Right lobe of liver (tissue), 6 donors: ENCODE measurements at regions not wholly inside any gene's neighbourhood (a gene's known extent, or its start where the extent isn't known, plus 50 kb on each side); places are given as distances from the start of the nearest gene placed in this dataset.
"Not testable (repeated sequence)": the region's sequence is repeated elsewhere in the genome, so short reads cannot be mapped to it uniquely, and the experiment has no call there.

Experiments
- ATAC-seq, 4 donors: fragments of 200-7000 bp; cut with Tn5 transposase; one replicate each; pipeline ENCODE4 v1.9.1; 2020; ENCODE audit warnings: mild to moderate bottlenecking in 4 of 4, moderate library complexity in 4 of 4
- DNase-seq, 3 donors: peaks; one replicate each; pipeline ENCODE4 v3.0.0-alpha.2; 2020
- H3K27ac ChIP-seq, 3 donors: fragments of 200-600 bp; one replicate each; pipeline ENCODE4 v1.8.0; 2022
- H3K27me3 ChIP-seq, 2 donors: fragments of 200-600 bp; one replicate each; pipeline ENCODE4 v1.8.0; 2022
- H3K36me3 ChIP-seq, 4 donors: fragments of 200-600 bp; sonication (generic) in 1 of 4; one replicate each; pipeline versions ENCODE4 v1.5.1 to v1.8.0; 2017 to 2022; ENCODE audit warnings: control low read depth in 1 of 4
- H3K4me1 ChIP-seq, 4 donors: fragments of 200-600 bp; sonication (generic) in 1 of 4; one replicate each; pipeline versions ENCODE4 v1.5.1 to v1.8.0; 2017 to 2022; ENCODE audit warnings: control low read depth in 1 of 4
- H3K4me3 ChIP-seq, 3 donors: fragments of 200-600 bp; one replicate each; pipeline ENCODE4 v1.8.0; 2022
- H3K9me3 ChIP-seq, 4 donors: fragments of 200-600 bp; sonication (generic) in 1 of 4; one replicate each; pipeline versions ENCODE4 v1.5.1 to v1.8.0; 2017 to 2022; ENCODE audit warnings: control low read depth in 1 of 4
- POLR2A ChIP-seq: fragments of 450-650 bp; IDR thresholded peaks from one replicate; pipeline ENCODE4 v1.6.1; 2017; ENCODE audit warnings: antibody characterized with exemption, mild to moderate bottlenecking
- WGBS: methylation state at CpG from one replicate; pipeline ENCODE4 v1.1.6; 2018; ENCODE audit warnings: low coverage, low lambda C conversion rate; ENCODE audit not compliant: insufficient coverage; ENCODE audit errors: missing lambda C conversion rate; 5-methylcytosine and 5-hydroxymethylcytosine counted together
- intact Hi-C, 2 donors: fragments of 100-400 bp; cut with DNase I; formaldehyde crosslinking; loops; one replicate each; pipeline versions ENCODE4 v1.11.2 to v1.14.1; 2022
- TF ChIP-seq, protein P1 (sequence below), 4 donors: fragments of 200-600 bp in 3 of 4; fragments of 450-650 bp in 1 of 4; IDR thresholded peaks; one replicate each; pipeline versions ENCODE4 v1.5.1 to v1.8.0; 2016 to 2022; ENCODE audit warnings: antibody characterized with exemption in 4 of 4, mild to moderate bottlenecking in 2 of 4
- donor health status: DM: no; HTN: yes; CAD: no.
- donor health status: DM: no; HTN: no; CAD: no.
- donor health status: DM: no; HTN: no; CAD: no.
- donor health status: DM: no; HTN: yes; CAD: no.
- donor health status: DM: no; HTN: yes; CAD: no.

DNA sequence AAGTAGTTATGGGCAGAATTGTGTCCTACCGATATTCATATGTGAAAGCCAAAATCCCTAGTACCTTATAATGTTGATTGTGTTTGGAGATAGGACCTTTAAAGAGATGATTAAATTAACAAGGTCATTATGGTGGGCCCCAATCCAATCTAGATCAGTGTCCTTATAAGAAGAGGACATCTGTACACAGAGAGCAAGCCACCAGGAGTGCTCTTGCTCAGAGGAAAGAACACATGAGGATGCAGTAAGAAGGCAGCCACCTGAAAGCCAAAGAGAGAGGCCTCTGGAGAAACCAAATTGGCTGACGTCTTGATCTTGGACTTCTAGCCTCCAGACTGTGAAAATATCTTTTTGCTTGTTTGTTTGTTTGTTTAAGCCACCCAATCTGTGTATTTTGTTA is 1290.8 kb upstream of the PABPC4L start:
- 56% methylated on average over 2 of the region's 2 CpGs for WGBS
- H3K27ac ChIP-seq, result no peak overlapping the region
- DNase-seq (no peak), ATAC-seq (no peak)
- no peak for TF ChIP-seq POLR2A
- TF ChIP-seq, protein P1, sequence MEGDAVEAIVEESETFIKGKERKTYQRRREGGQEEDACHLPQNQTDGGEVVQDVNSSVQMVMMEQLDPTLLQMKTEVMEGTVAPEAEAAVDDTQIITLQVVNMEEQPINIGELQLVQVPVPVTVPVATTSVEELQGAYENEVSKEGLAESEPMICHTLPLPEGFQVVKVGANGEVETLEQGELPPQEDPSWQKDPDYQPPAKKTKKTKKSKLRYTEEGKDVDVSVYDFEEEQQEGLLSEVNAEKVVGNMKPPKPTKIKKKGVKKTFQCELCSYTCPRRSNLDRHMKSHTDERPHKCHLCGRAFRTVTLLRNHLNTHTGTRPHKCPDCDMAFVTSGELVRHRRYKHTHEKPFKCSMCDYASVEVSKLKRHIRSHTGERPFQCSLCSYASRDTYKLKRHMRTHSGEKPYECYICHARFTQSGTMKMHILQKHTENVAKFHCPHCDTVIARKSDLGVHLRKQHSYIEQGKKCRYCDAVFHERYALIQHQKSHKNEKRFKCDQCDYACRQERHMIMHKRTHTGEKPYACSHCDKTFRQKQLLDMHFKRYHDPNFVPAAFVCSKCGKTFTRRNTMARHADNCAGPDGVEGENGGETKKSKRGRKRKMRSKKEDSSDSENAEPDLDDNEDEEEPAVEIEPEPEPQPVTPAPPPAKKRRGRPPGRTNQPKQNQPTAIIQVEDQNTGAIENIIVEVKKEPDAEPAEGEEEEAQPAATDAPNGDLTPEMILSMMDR (IDR thresholded peaks at IDR 0.05), result no peak
- H3K9me3 ChIP-seq, result no peaks in the 10 kb centered on the region
- intact Hi-C loops, result no loop called here
- H3K4me3 ChIP-seq, result no peak overlapping the region
- H3K4me1 ChIP-seq, result no peaks in the 10 kb centered on the region
- H3K36me3 ChIP-seq, result no peaks in the 10 kb centered on the region
- no peaks in the 10 kb centered on the region for H3K27me3 ChIP-seq

DNA sequence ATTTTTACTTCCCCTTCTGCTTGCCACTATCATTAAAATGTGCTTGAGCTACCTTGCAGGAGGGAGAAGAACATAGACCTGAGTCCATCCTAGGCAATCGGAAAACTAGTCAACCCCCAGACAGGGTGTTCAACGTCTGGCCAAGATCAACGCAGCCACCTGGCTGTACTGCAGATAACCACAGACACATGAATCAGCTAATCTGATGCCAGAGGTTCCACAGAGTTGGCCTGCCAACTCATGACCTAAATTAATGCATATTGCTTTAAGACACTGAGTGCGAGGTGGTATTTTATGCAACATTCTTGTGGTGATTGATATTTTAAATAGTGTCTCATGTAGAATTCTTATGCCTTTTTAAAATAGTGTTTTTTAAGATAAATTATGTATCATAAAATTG is 1283.8 kb upstream of the PABPC4L start:
- Histone ChIP-seq H3K27me3 (no peaks in the 10 kb centered on the region), H3K27ac (no peak overlapping the region), H3K4me1 (no peaks in the 10 kb centered on the region), H3K36me3 (no peaks in the 10 kb centered on the region), H3K4me3 (no peak overlapping the region), H3K9me3 (no peaks in the 10 kb centered on the region)
- DNase-seq (no peak), ATAC-seq (no peak)
- WGBS, result 58% methylated on average over 4 of the region's 4 CpGs
- intact Hi-C loops, result no loop called here
- TF ChIP-seq POLR2A, result no peak
- TF ChIP-seq, protein P1 (IDR thresholded peaks at IDR 0.05), result no peak

DNA sequence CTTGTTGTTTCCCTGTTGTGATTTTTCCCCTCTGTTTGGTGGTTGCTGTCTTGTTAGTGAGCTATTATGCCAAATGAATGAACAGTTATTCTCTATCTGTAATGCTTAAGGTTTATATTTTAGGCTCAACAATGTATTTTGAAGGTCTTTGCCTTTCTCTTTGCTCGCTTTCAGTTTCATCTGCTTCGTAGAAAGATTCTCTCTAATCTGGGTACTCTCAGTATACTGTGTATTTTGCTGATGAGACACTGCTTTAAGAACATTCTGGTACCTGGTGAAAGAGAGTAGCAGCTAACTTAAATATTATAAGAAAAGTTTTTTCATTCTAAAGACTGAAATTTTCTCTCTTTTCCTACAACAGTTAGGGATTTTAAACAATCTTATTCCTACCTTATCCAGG is 1274.7 kb upstream of the PABPC4L start:
- H3K4me1 ChIP-seq, result no peaks in the 10 kb centered on the region
- H3K27me3 ChIP-seq, result no peaks in the 10 kb centered on the region
- no peak for TF ChIP-seq POLR2A
- no peak overlapping the region for H3K27ac ChIP-seq
- no peak overlapping the region for H3K4me3 ChIP-seq
- no peaks in the 10 kb centered on the region for H3K9me3 ChIP-seq
- H3K36me3 ChIP-seq, result no peaks in the 10 kb centered on the region
- DNase-seq (no peak), ATAC-seq (no peak)
- intact Hi-C loops, result no loop called here
- 32% methylated on average over 2 of the region's 2 CpGs for WGBS

DNA sequence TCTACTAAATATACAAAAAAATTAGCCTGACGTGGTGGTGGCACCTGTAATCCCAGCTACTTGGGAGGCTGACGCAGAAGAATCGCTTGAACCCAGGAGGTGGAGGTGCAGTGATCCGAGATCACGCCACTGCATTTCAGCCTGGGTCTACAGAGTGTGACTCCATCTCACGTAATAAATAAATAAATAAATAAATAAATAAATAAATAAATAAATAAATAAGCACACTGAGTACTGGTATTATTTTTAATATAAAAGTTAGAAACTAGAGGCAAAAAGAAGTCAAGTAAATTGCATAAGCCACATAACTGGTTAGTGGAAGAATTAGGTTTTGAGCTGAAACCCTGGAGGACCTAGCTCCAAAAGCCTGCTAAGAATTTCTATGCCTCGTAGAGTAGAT is 1262.7 kb upstream of the PABPC4L start:
- 59% methylated on average over 7 of the region's 7 CpGs for WGBS
- intact Hi-C loops, result no loop called here
- Histone ChIP-seq H3K4me1 (no peaks in the 10 kb centered on the region), H3K27me3 (no peaks in the 10 kb centered on the region), H3K36me3 (no peaks in the 10 kb centered on the region), H3K27ac (no peak overlapping the region), H3K4me3 (no peak overlapping the region), H3K9me3 (no peaks in the 10 kb centered on the region)
- DNase-seq (no peak), ATAC-seq (no peak)
- TF ChIP-seq POLR2A, result no peak
- TF ChIP-seq, protein P1 (IDR thresholded peaks at IDR 0.05), result no peak

DNA sequence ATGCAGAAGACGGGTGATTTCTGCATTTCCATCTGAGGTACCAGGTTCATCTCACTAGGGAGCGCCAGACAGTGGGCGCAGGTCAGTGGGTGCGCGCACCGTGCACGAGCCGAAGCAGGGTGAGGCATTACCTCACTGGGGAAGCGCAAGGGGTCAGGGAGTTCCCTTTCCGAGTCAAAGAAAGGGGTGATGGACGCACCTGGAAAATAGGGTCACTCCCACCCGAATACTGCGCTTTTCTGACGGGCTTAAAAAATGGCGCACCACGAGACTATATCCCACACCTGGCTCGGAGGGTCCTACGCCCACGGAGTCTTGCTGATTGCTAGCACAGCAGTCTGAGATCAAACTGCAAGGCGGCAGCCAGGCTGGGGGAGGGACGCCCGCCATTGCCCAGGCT is 1246.0 kb upstream of the PABPC4L start:
- H3K4me3 ChIP-seq, H3K27me3 ChIP-seq, H3K27ac ChIP-seq, H3K4me1 ChIP-seq, ATAC-seq, H3K36me3 ChIP-seq, H3K9me3 ChIP-seq, intact Hi-C loops, DNase-seq: not testable (repeated sequence)
- WGBS, result 83% methylated on average over 12 of the region's 22 CpGs

DNA sequence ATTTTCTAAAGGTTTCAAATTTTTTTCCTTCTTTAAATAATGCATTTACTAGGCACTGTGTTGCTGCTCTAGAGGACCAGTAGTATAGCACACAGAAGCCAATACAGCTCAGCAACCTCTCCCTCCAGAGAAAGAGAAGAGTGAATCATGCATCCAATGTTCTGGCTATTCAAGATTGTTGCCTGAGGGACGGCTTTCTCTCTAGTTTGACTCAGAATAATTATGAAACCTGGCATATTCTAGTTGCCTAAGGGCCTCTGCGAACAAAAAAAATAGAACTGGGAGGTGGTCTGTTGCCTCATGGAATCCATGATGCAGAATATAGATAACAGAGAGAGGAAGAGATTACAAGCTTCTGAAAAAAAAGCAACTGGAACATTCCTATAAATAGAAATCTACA is 1233.3 kb upstream of the PABPC4L start:
- WGBS, result 30% methylated on average over 2 of the region's 2 CpGs
- TF ChIP-seq POLR2A, result no peak
- TF ChIP-seq, protein P1 (IDR thresholded peaks at IDR 0.05), result no peak
- H3K9me3 ChIP-seq, result no peaks in the 10 kb centered on the region
- no peak overlapping the region for H3K4me3 ChIP-seq
- ATAC-seq (no peak), DNase-seq (no peak)
- no peaks in the 10 kb centered on the region for H3K4me1 ChIP-seq
- intact Hi-C loops, result no loop called here
- H3K27ac ChIP-seq, result no peak overlapping the region
- no peaks in the 10 kb centered on the region for H3K36me3 ChIP-seq
- H3K27me3 ChIP-seq, result no peaks in the 10 kb centered on the region
